T-helper 17 cell (primary cell): ENCODE measurements at regions not wholly inside any gene's neighbourhood (a gene's known extent, or its start where the extent isn't known, plus 50 kb on each side); places are given as distances from the start of the nearest gene placed in this dataset.
"Not testable (repeated sequence)": the region's sequence is repeated elsewhere in the genome, so short reads cannot be mapped to it uniquely, and the experiment has no call there.

ENCODE experiments used
- ATAC-seq: fragments of 150-1000 bp; cut with Tn5 transposase; 2 replicates; pipeline ENCODE4 v1.10.0; 2021; ENCODE audit warnings: mild to moderate bottlenecking, moderate library complexity
- DNase-seq, 3 donors: peaks; one replicate each; pipeline versions ENCODE4 v3.0.0 to v3.0.0-alpha.2; 2020 to 2021
- H3K9me3 ChIP-seq: one replicate; pipeline ENCODE4 v1.7.0; 2013; ENCODE audit warnings: low read length, mild to moderate bottlenecking; ENCODE audit not compliant: control insufficient read depth, poor library complexity, severe bottlenecking
- H3K27ac Mint-ChIP-seq: one replicate; pipeline ENCODE4 v1.8.0; 2022; ENCODE audit warnings: mild to moderate bottlenecking, moderate library complexity, mixed read lengths
- H3K27me3 Mint-ChIP-seq: one replicate; pipeline ENCODE4 v1.8.0; 2022; ENCODE audit warnings: mixed read lengths
- H3K36me3 Mint-ChIP-seq: one replicate; pipeline ENCODE4 v1.8.0; 2022; ENCODE audit warnings: low read depth, mixed read lengths
- H3K4me1 Mint-ChIP-seq: one replicate; pipeline ENCODE4 v1.8.0; 2022; ENCODE audit warnings: mild to moderate bottlenecking, mixed read lengths
- H3K4me3 Mint-ChIP-seq: one replicate; pipeline ENCODE4 v1.8.0; 2022; ENCODE audit warnings: mild to moderate bottlenecking, moderate library complexity, mixed read lengths

DNA sequence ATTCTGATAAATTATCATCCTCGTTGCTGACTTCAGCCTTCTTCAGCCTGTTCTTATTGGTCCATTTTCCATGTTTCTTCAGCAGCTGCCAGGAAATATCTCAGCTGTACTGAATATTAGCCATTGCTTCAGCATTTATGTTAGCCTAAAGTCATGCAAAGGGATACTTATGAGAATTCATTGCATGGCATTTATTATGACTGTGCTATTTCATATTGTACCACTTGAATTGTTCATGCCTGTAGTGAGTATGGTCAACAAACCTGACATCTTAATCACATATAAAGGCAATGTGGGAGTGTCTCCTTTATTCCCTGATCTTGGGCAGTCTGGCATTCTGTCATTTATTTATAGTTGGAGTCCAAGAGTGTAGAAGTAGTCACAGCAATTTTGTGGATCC lies 193.4 kb upstream of the SLC35B3 start:
- H3K4me1 Mint-ChIP-seq: no peaks in the 10 kb centered on the region
- H3K27me3 Mint-ChIP-seq: no peaks in the 10 kb centered on the region
- no peak for ATAC-seq
- H3K9me3 ChIP-seq: no peaks in the 10 kb centered on the region
- H3K27ac Mint-ChIP-seq: no peak overlapping the region
- DNase-seq: no peak
- H3K36me3 Mint-ChIP-seq: no peaks in the 10 kb centered on the region
- H3K4me3 Mint-ChIP-seq: no peak overlapping the region

DNA sequence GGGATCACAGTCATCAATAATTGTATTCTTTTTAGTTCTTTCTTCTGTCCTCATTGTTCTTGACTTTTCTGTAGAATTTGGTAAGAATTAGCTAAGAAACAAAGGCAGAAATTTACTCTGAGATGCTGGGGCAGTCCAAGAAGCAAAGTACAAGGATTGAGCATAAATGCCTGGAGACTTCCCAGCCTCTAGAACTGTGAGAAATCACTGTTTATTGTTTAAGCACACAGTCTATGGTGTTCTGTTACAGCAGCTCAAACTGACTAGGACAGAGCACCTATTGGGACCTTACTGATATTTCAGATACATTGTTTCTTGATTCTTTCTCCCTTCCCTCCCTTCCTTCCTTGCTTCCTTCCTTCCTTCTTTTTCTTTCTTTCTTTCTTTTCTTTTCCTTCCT lies 192.7 kb upstream of the SLC35B3 start:
- Mint-ChIP-seq H3K27ac (no peak overlapping the region), H3K27me3 (no peaks in the 10 kb centered on the region), H3K4me3 (no peak overlapping the region), H3K4me1 (no peaks in the 10 kb centered on the region), H3K36me3 (no peaks in the 10 kb centered on the region)
- no peak for DNase-seq
- no peaks in the 10 kb centered on the region for H3K9me3 ChIP-seq
- ATAC-seq: no peak

DNA sequence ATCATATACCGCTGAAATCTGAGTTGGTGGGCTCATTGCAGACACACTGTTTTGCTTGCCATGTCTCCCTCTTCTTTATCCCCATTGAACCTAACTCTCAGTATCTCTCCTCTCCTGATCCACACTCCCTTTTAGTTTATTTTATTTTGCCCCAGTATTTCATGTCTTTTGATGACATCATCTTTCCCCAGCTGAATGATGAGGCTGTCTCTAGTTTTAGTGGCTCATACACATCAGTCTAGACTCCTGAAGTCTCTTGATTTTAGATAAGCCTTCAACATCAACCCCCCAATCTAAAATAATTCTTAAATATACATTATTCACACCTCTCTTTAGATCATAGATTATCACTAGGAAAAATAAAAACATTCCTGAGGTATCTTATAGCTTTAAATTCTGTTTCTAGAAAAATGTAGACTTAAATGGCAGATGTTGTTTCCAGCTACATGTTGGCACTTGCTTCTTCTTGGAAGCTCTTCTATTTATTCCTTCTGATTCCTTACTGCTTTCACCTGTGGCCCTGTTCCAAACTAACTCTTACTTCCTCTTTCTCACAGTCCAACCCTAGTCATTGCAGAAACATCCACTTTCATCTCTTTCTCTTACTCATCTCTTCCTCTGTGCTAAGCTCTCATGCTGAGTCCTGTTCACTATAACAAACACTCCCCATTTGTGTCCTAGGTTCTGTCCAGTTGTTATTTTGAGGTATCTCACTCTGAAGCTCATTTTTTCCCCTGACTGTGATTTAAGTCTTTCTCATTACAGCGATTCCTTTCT lies 191.9 kb upstream of the SLC35B3 start:
- ATAC-seq: no peak

DNA sequence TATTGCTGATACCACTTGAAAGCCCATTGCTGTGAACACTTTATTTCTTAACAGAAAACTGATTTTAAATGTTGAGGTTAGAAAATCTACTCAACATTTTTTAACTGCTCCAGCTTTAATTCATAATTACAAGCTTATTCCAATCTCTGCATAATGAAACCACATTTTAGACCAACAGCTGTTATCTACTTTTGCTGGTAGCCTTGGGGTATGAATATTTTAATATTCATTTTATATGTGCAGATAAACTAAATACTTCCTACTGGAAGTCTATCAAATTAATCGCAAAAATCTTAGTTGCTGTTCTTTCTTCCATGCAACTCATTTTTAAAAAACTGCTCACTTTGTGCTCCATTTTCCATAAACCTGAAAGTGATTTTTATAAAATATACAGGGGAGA lies 189.3 kb upstream of the SLC35B3 start:
- Mint-ChIP-seq H3K4me1 (no peaks in the 10 kb centered on the region), H3K4me3 (no peak overlapping the region), H3K27ac (no peak overlapping the region), H3K27me3 (no peaks in the 10 kb centered on the region), H3K36me3 (no peaks in the 10 kb centered on the region)
- ATAC-seq (no peak), DNase-seq (no peak)
- no peaks in the 10 kb centered on the region for H3K9me3 ChIP-seq

More for the DNA sequence above, 191.9 kb upstream of the SLC35B3 start:
- H3K4me1 Mint-ChIP-seq: no peaks in the 10 kb centered on the region
- DNase-seq: no peak
- H3K36me3 Mint-ChIP-seq: no peaks in the 10 kb centered on the region
- H3K27me3 Mint-ChIP-seq: no peaks in the 10 kb centered on the region
- no peak overlapping the region for H3K27ac Mint-ChIP-seq
- no peaks in the 10 kb centered on the region for H3K9me3 ChIP-seq
- no peak overlapping the region for H3K4me3 Mint-ChIP-seq

DNA sequence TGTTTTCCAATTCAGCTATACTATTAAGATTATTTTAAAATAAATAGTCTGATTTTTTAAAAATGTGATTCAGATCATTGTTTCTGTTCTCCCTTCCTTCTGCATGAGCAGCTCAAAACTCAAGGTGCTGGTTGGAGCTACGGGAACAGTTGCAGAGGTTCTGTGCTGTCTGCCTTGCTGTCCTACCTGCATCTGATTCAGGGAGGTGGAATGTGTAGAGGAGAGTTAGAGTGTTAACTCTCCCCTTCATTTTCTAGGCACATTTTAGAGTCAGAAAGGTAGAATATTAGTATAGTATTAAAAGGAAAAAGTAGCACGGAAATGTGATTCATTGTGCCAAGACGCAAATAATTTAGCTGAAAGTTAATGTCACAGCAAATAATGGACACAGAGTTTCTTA lies 188.1 kb upstream of the SLC35B3 start:
- Mint-ChIP-seq H3K4me3 (no peak overlapping the region), H3K27me3 (no peaks in the 10 kb centered on the region), H3K36me3 (no peaks in the 10 kb centered on the region), H3K27ac (no peak overlapping the region), H3K4me1 (no peaks in the 10 kb centered on the region)
- no peak for DNase-seq
- H3K9me3 ChIP-seq: no peaks in the 10 kb centered on the region
- ATAC-seq: no peak

DNA sequence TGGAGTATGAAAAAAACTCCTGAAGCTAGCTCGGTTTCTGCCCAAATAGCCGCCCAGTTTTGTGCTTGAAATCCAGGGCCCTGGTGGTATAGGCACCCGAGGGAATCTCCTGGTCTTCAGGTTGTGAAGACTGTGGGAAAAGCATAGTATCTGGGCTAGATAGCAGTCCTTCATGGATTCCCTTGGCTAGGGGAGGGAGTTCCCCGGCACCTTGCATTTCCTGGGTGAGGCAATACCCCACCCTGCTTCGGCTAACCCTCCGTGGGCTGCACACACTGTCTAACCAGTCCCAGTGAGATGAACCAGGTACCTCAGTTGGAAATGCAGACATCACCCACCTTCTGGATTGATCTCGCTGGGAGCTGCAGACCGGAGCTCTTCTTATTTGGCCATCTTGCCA lies 184.5 kb upstream of the SLC35B3 start:
- no peak for DNase-seq
- no peak overlapping the region for H3K27ac Mint-ChIP-seq
- no peaks in the 10 kb centered on the region for H3K27me3 Mint-ChIP-seq
- H3K4me3 Mint-ChIP-seq: no peak overlapping the region
- H3K9me3 ChIP-seq: no peaks in the 10 kb centered on the region
- ATAC-seq: no peak
- H3K36me3 Mint-ChIP-seq: no peaks in the 10 kb centered on the region
- no peaks in the 10 kb centered on the region for H3K4me1 Mint-ChIP-seq

DNA sequence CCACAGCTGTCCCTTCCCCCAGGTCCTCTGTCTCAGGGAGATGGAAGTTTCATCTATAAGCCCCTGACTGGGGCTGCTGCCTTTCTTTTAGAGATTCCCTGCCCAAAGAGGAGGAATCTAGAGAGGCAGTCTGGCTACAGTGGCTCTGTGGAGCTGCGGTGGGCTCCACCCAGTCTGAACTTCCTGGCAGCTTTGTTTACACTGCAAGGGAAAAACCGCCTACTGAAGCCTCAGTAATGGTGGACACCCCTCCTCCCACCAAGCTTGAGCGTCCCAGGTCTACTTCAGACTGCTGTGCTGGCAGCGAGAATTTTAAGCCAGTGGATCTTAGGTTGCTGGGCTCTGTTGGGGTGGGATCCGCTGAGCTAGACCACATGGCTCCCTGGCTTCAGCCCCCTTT lies 184.1 kb upstream of the SLC35B3 start:
- not testable (repeated sequence) for H3K27ac Mint-ChIP-seq, H3K9me3 ChIP-seq, H3K27me3 Mint-ChIP-seq, DNase-seq, ATAC-seq, H3K4me3 Mint-ChIP-seq, H3K36me3 Mint-ChIP-seq, H3K4me1 Mint-ChIP-seq

DNA sequence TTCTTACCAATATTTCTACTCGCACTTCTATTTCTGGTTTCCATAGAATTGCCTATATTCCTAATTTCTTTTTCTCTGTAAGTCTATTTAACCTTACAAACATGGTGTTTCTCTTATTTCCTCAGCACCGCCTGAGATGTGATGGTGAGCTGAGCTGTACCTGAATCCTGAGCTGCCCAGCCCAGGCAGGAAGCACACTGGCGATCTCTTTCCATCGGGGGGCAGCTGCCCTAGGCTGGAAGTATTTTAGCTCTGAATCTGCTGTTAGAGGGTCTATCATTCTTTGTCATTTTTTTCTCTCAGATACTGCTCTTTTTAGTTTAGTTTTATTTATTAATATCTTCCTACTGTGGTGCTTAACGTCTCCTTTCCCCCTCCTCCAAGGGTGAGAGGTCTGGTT lies 173.4 kb upstream of the SLC35B3 start:
- DNase-seq (no peak), ATAC-seq (no peak)
- H3K4me1 Mint-ChIP-seq: no peaks in the 10 kb centered on the region
- H3K27ac Mint-ChIP-seq: no peak overlapping the region
- no peaks in the 10 kb centered on the region for H3K9me3 ChIP-seq
- H3K36me3 Mint-ChIP-seq: no peaks in the 10 kb centered on the region
- no peaks in the 10 kb centered on the region for H3K27me3 Mint-ChIP-seq
- H3K4me3 Mint-ChIP-seq: no peak overlapping the region

DNA sequence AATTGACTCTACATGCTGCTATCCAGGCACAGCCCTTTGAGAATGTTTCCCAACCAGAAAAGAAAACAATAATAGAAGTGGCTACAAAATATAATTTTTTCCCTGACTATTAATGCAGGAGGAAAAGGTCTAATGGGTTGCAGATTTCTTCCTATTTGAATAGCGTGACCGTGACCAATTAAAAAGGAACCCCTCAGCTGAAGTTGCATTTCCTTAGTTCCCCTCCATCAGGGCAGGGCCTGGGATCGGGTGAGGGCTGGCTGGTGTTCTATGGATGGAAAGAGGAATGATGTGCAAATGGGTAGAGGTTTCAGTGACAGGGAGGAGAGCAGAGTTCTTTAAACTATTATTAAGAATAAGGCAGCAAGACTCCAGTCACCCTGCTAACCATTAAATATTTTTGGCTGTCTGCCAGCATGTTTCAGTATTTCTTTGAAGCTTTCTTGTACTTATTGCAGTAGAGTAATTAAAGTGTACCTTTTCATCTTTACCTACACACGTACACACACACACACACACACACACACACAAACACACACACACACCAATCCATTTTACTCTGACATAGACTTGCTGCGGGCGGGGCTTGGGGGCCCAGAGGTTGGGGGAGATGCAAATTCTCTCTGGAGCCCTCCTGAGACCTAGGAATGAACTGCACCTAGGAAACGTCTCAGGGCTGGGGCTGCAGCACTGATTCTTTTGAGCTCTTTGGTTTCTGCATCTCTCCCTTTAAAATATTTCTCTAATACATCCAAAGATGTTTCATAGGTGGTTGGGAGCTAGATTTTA lies 154.8 kb upstream of the SLC35B3 start:
- no peak for DNase-seq
- Mint-ChIP-seq H3K27me3 (no peaks in the 10 kb centered on the region), H3K4me3 (no peak overlapping the region), H3K36me3 (no peaks in the 10 kb centered on the region), H3K27ac (no peak overlapping the region), H3K4me1 (no peaks in the 10 kb centered on the region)
- no peak for ATAC-seq
- H3K9me3 ChIP-seq: no peaks in the 10 kb centered on the region

DNA sequence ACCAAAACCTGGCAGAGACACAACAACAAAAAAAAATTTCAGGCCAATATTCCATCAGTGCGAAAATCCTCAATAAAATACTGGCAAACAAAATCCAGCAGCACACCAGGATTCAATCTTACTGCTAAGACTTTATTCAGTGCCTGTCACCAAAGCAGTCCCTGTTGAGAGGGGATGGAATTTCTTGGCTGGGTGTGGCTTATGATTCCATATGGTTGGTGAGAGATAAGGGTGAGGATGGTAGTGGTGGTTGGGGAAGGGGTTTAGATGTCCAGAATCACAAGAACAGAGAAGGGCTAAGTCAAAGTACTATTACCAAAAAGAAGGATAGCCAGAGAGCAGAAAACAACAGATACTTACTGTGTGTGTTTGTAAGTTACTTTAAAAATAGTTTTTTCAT lies 152.8 kb upstream of the SLC35B3 start:
- no peaks in the 10 kb centered on the region for H3K9me3 ChIP-seq
- H3K4me1 Mint-ChIP-seq: no peaks in the 10 kb centered on the region
- no peaks in the 10 kb centered on the region for H3K36me3 Mint-ChIP-seq

DNA sequence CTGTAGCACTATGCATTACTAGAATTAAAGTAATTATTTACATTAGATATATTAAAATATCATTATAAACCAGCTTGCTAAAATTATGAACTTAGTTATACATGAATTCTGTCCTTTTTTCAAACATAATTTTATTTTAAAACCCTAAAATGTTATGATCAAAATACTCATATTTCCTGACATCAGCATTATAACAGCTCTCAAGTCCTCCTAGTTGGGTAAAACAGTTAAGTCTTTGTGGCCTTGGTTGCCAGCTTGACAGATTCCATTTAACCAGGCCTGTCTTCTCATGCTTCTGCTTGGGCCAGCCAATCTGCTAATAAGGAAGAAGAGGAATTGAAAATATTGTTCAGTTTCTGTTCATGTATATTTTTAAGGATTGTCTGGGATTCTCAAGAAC lies 147.9 kb upstream of the SLC35B3 start:
- ATAC-seq: no peak
- Mint-ChIP-seq H3K4me1 (no peaks in the 10 kb centered on the region), H3K4me3 (no peak overlapping the region), H3K27me3 (no peaks in the 10 kb centered on the region), H3K36me3 (no peaks in the 10 kb centered on the region), H3K27ac (no peak overlapping the region)
- H3K9me3 ChIP-seq: no peaks in the 10 kb centered on the region
- no peak for DNase-seq

More for the DNA sequence above, 152.8 kb upstream of the SLC35B3 start:
- ATAC-seq: no peak
- H3K4me3 Mint-ChIP-seq: no peak overlapping the region
- DNase-seq: no peak
- H3K27ac Mint-ChIP-seq: no peak overlapping the region
- no peaks in the 10 kb centered on the region for H3K27me3 Mint-ChIP-seq

DNA sequence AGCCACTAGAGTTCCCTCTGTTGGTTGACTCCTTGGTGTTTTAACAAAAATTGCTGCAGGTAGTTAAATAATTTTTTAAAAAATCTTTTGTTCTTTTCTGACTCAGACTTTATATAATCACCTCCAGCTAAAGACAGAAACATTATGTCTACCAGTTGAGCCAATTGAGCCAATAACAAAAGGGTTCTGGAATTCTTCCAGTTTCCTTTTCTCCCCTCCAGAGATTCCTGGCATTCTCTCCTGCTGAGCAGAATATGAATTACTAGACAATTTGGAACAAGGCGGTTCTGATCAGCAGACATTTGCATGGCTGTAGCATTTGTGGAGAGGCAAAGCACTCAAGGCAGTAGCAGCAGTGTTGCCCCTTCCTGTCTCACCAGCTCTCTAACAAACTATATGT lies 144.0 kb upstream of the SLC35B3 start:
- no peaks in the 10 kb centered on the region for H3K9me3 ChIP-seq
- Mint-ChIP-seq H3K27ac (no peak overlapping the region), H3K36me3 (no peaks in the 10 kb centered on the region), H3K4me1 (no peaks in the 10 kb centered on the region), H3K4me3 (no peak overlapping the region), H3K27me3 (no peaks in the 10 kb centered on the region)
- DNase-seq: no peak
- ATAC-seq: no peak

GRCh38 chr6:8578006-8578405 lies 142.7 kb upstream of the SLC35B3 start:
- DNase-seq: no peak
- ATAC-seq: no peak
- H3K36me3 Mint-ChIP-seq: no peaks in the 10 kb centered on the region
- no peak overlapping the region for H3K27ac Mint-ChIP-seq
- H3K4me1 Mint-ChIP-seq: no peaks in the 10 kb centered on the region
- no peaks in the 10 kb centered on the region for H3K27me3 Mint-ChIP-seq
- H3K9me3 ChIP-seq: no peaks in the 10 kb centered on the region
- no peak overlapping the region for H3K4me3 Mint-ChIP-seq
